ENCODE measurements at regions not wholly inside any gene's neighbourhood (a gene's known extent, or its start where the extent isn't known, plus 50 kb on each side); places are given as distances from the start of the nearest gene placed in this dataset.

GRCh38 chr12:61923152-61923551, 337.1 kb upstream of the USP15 start:
- TF ChIP-seq POLR2A (IDR thresholded peaks at IDR 0.05) (no peak), CTCF (IDR thresholded peaks at IDR 0.05) (no peak)
